ENCODE measurements at regions not wholly inside any gene's neighbourhood (a gene's known extent, or its start where the extent isn't known, plus 50 kb on each side); places are given as distances from the start of the nearest gene placed in this dataset.

- H3K4me3 ChIP-seq (ENCODE audit: low read depth, low read length) = no peak overlapping the region
- no peak for TF ChIP-seq CTCF (IDR thresholded peaks at IDR 0.05; ENCODE audit: insufficient read depth in 1 of 2, low read depth in 1 of 2, low read length in 1 of 2, severe bottlenecking in 1 of 2, unreplicated experiment in 1 of 2)
- no peaks in the 10 kb centered on the region for H3K9me3 Mint-ChIP-seq (ENCODE audit: unreplicated experiment)
- no peaks in the 10 kb centered on the region for H3K27me3 ChIP-seq (replicated peaks; ENCODE audit: control insufficient read depth, insufficient read depth, low read length)
- ChIA-PET POLR2A (interaction anchor here (0.7 kb wide), 1 partner anchor 299 kb away, joined by 3 read pairs; no protein-coding TSS in a partner anchor), CTCF (interaction anchor here (0.7 kb wide), 1 partner anchor 263 kb away, joined by 3 read pairs; no protein-coding TSS in a partner anchor)
- H3K4me1 Mint-ChIP-seq (ENCODE audit: low read depth, unreplicated experiment) = no peaks in the 10 kb centered on the region
- H3K4me3 Mint-ChIP-seq (ENCODE audit: unreplicated experiment) = no peak overlapping the region
- DNase-seq = no peak
- H3K36me3 Mint-ChIP-seq (ENCODE audit: insufficient read depth, unreplicated experiment) = no peaks in the 10 kb centered on the region
- no peaks in the 10 kb centered on the region for H3K9me3 ChIP-seq
- peaks cover 16% of the 10 kb centered on the region for H3K27me3 Mint-ChIP-seq (ENCODE audit: insufficient read depth, unreplicated experiment)
- intact Hi-C loops (cut with micrococcal nuclease; ENCODE audit: unreplicated experiment) = loop anchor here (2.0 to 5.0 kb wide), 2 partner anchors 49 to 63 kb away; no protein-coding TSS in a partner anchor
- no peaks in the 10 kb centered on the region for H3K36me3 ChIP-seq (ENCODE audit: control insufficient read depth, insufficient read depth, low read length)
- no peak overlapping the region for H3K27ac Mint-ChIP-seq (ENCODE audit: unreplicated experiment)
- no TSS peak for BruUV-seq (replicated peaks)
- H3K4me1 ChIP-seq = peaks cover 5% of the 10 kb centered on the region; the same call in 1 of the 2 replicates
These were observed 72.6 kb upstream of the GALNT10 start for GRCh38 chr5:154117930-154118329.

GRCh38 chr5:154118385-154118784, 72.1 kb upstream of the GALNT10 start:
- Histone ChIP-seq H3K27me3 (replicated peaks; ENCODE audit: control insufficient read depth, insufficient read depth, low read length) (no peaks in the 10 kb centered on the region), H3K4me1 (peaks cover 5% of the 10 kb centered on the region; the same call in 1 of the 2 replicates), H3K9me3 (no peaks in the 10 kb centered on the region), H3K4me3 (ENCODE audit: low read depth, low read length) (no peak overlapping the region), H3K36me3 (ENCODE audit: control insufficient read depth, insufficient read depth, low read length) (no peaks in the 10 kb centered on the region)
- H3K36me3 Mint-ChIP-seq (ENCODE audit: insufficient read depth, unreplicated experiment) = no peaks in the 10 kb centered on the region
- POLR2A ChIA-PET = interaction anchor here (0.7 kb wide), 1 partner anchor 298 kb away, joined by 3 read pairs; no protein-coding TSS in a partner anchor
- no peaks in the 10 kb centered on the region for H3K4me1 Mint-ChIP-seq (ENCODE audit: low read depth, unreplicated experiment)
- no peaks in the 10 kb centered on the region for H3K9me3 Mint-ChIP-seq (ENCODE audit: unreplicated experiment)
- TF ChIP-seq CTCF (IDR thresholded peaks at IDR 0.05; ENCODE audit: insufficient read depth in 1 of 2, low read depth in 1 of 2, low read length in 1 of 2, severe bottlenecking in 1 of 2, unreplicated experiment in 1 of 2) = no peak
- no peak for DNase-seq
- intact Hi-C loops (cut with micrococcal nuclease; ENCODE audit: unreplicated experiment) = loop anchor here (2.0 to 5.0 kb wide), 2 partner anchors 49 to 62 kb away; no protein-coding TSS in a partner anchor
- H3K4me3 Mint-ChIP-seq (ENCODE audit: unreplicated experiment) = no peak overlapping the region
- no peak overlapping the region for H3K27ac Mint-ChIP-seq (ENCODE audit: unreplicated experiment)
- CTCF ChIA-PET = interaction anchor here (0.7 kb wide), 1 partner anchor 263 kb away, joined by 3 read pairs; no protein-coding TSS in a partner anchor
- no TSS peak for BruUV-seq (replicated peaks)
- peaks cover 16% of the 10 kb centered on the region for H3K27me3 Mint-ChIP-seq (ENCODE audit: insufficient read depth, unreplicated experiment)

DNA sequence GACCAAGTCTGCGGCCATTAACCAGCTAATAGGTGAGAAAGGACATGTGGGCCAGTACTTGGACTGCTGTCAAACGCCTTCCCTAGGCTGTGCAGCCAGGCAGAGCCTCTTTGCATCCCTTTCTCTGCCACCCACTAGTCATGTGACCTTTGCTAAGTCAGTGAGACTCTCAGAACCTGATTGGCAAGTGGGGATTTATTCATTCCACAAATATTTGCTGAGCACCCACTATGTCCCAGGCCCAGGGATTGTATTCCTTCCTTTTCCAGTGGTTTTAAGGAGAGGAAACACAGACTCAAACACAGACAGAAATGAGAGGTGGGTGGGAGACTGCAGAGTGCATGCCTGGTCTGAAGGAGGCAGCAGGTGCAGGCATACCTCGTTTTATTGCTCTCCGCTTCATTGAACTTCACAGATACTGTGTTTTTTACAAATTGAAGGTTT, 71.6 kb upstream of the GALNT10 start:
- Histone ChIP-seq H3K4me3 (ENCODE audit: low read depth, low read length) (no peak overlapping the region), H3K36me3 (ENCODE audit: control insufficient read depth, insufficient read depth, low read length) (no peaks in the 10 kb centered on the region), H3K9me3 (no peaks in the 10 kb centered on the region), H3K4me1 (peaks cover 5% of the 10 kb centered on the region; the same call in 1 of the 2 replicates), H3K27me3 (replicated peaks; ENCODE audit: control insufficient read depth, insufficient read depth, low read length) (no peaks in the 10 kb centered on the region)
- ChIA-PET POLR2A (no interaction called here), CTCF (no interaction called here)
- no TSS peak for BruUV-seq (replicated peaks)
- Mint-ChIP-seq H3K27ac (ENCODE audit: unreplicated experiment) (no peak overlapping the region), H3K36me3 (ENCODE audit: insufficient read depth, unreplicated experiment) (no peaks in the 10 kb centered on the region), H3K27me3 (ENCODE audit: insufficient read depth, unreplicated experiment) (peaks cover 16% of the 10 kb centered on the region), H3K4me1 (ENCODE audit: low read depth, unreplicated experiment) (no peaks in the 10 kb centered on the region), H3K4me3 (ENCODE audit: unreplicated experiment) (no peak overlapping the region), H3K9me3 (ENCODE audit: unreplicated experiment) (no peaks in the 10 kb centered on the region)
- peak in 1 of 2 experiments; percentile 18 for DNase-seq
- intact Hi-C loops (cut with micrococcal nuclease; ENCODE audit: unreplicated experiment) = loop anchor here (2.0 to 5.0 kb wide), 2 partner anchors 48 to 62 kb away; no protein-coding TSS in a partner anchor
- TF ChIP-seq CTCF (IDR thresholded peaks at IDR 0.05; ENCODE audit: insufficient read depth in 1 of 2, low read depth in 1 of 2, low read length in 1 of 2, severe bottlenecking in 1 of 2, unreplicated experiment in 1 of 2) = peak in 1 of 2 experiments; percentile 19

All from Caco-2 (cell line).